ENCODE measurements at regions not wholly inside any gene's neighbourhood (a gene's known extent, or its start where the extent isn't known, plus 50 kb on each side); places are given as distances from the start of the nearest gene placed in this dataset.

DNA sequence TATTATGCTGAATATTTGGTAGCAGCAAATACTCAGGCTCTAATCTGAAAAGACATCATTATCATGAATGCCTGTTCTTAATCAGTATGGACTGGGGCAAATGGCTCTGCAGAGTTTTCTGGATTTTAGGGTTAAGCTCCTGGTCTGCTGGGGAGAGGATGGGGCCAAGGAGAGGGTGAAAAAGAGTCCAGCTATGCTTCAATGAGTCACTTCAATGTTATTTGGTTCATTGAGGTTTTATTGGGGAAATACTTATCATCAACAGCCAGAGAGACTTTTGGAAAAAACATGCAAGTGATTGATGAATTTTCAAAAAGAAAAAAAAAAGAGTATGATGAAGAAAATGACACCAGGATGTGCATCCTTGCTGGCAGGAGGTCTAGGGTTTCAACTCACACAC lies 278.3 kb downstream of the UQCRFS1 start:
- ChIA-PET CTCF (interaction anchor here (1.1 kb wide), 1 partner anchor 21 kb away, joined by 3 read pairs; no protein-coding TSS in a partner anchor), POLR2A (no interaction called here)
- H3K27ac ChIP-seq, result no peak overlapping the region
- H3K4me1 ChIP-seq, result no peaks in the 10 kb centered on the region
- TF ChIP-seq RFX5 (IDR thresholded peaks at IDR 0.05), result no peak
- TF ChIP-seq EHF (CRISPR knock-in tag; IDR thresholded peaks at IDR 0.05), result no peak
- TF ChIP-seq NR3C1 (IDR thresholded peaks at IDR 0.05), result no peak
- TF ChIP-seq, protein P1, sequence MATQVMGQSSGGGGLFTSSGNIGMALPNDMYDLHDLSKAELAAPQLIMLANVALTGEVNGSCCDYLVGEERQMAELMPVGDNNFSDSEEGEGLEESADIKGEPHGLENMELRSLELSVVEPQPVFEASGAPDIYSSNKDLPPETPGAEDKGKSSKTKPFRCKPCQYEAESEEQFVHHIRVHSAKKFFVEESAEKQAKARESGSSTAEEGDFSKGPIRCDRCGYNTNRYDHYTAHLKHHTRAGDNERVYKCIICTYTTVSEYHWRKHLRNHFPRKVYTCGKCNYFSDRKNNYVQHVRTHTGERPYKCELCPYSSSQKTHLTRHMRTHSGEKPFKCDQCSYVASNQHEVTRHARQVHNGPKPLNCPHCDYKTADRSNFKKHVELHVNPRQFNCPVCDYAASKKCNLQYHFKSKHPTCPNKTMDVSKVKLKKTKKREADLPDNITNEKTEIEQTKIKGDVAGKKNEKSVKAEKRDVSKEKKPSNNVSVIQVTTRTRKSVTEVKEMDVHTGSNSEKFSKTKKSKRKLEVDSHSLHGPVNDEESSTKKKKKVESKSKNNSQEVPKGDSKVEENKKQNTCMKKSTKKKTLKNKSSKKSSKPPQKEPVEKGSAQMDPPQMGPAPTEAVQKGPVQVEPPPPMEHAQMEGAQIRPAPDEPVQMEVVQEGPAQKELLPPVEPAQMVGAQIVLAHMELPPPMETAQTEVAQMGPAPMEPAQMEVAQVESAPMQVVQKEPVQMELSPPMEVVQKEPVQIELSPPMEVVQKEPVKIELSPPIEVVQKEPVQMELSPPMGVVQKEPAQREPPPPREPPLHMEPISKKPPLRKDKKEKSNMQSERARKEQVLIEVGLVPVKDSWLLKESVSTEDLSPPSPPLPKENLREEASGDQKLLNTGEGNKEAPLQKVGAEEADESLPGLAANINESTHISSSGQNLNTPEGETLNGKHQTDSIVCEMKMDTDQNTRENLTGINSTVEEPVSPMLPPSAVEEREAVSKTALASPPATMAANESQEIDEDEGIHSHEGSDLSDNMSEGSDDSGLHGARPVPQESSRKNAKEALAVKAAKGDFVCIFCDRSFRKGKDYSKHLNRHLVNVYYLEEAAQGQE (IDR thresholded peaks at IDR 0.05), result no peak
- no peak for TF ChIP-seq RAD21 (conservative IDR thresholded peaks at IDR 0.05 in 1 of 2, IDR thresholded peaks at IDR 0.05 in 1 of 2)
- TF ChIP-seq, protein P2, sequence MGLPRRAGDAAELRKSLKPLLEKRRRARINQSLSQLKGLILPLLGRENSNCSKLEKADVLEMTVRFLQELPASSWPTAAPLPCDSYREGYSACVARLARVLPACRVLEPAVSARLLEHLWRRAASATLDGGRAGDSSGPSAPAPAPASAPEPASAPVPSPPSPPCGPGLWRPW (IDR thresholded peaks at IDR 0.05), result no peak
- no peak for TF ChIP-seq ZC3H11A (IDR thresholded peaks at IDR 0.05)
- TF ChIP-seq NFE2L2 (conservative IDR thresholded peaks at IDR 0.05; ENCODE audit: low read length), result no peak
- FAIRE-seq, result no peak
- 0 out of 3 replicates have a peak, but pooled peaks cover 2% of the 10 kb centered on the region for H3K9me3 ChIP-seq
- DNase-seq (ENCODE audit: low read depth in 1 of 2, low spot score in 1 of 2), result no peak
- no peak overlapping the region for H3K4me2 ChIP-seq
- no peak overlapping the region for H3K4me3 ChIP-seq
- ATAC-seq, result no peak

DNA sequence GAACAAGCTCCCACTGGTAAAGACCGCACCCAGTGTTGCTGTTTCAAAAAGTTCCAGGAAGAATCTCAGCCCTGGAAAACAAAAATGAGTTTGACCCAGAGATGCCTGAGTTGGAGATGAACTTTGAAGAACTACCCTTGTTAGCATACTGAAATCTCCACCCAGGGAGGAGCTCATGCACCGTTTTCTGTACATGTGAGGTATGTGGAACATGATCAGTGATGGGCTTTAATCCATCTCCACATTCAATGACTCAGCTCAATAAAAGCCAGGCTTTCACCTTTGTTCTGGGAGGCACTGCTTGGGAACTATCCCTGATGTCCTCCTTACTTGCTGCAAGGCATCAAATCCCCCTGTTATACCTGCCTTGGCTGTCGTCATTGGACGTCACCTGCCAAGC lies 279.9 kb downstream of the UQCRFS1 start:
- H3K4me1 ChIP-seq, result no peaks in the 10 kb centered on the region
- ATAC-seq (no peak), FAIRE-seq (no peak), DNase-seq (ENCODE audit: low read depth in 1 of 2, low spot score in 1 of 2) (no peak)
- H3K4me2 ChIP-seq, result no peak overlapping the region
- WGBS (ENCODE audit: missing lambda C conversion rate), result 7% methylated on average over 4 of the region's 4 CpGs
- ChIA-PET POLR2A (no interaction called here), CTCF (interaction anchor here (1.1 to 1.5 kb wide), 3 partner anchors 10 to 75 kb away, joined by 3 to 4 read pairs (median 4); no protein-coding TSS in a partner anchor)
- TF ChIP-seq HEYL (CRISPR knock-in tag; IDR thresholded peaks at IDR 0.05) (no peak), MYC (IDR thresholded peaks at IDR 0.05; ENCODE audit: borderline replicate concordance, low read length) (no peak), SMC3 (IDR thresholded peaks at IDR 0.05) (no peak), TFCP2L1 (CRISPR knock-in tag; IDR thresholded peaks at IDR 0.05) (no peak)
- TF ChIP-seq, protein P3, sequence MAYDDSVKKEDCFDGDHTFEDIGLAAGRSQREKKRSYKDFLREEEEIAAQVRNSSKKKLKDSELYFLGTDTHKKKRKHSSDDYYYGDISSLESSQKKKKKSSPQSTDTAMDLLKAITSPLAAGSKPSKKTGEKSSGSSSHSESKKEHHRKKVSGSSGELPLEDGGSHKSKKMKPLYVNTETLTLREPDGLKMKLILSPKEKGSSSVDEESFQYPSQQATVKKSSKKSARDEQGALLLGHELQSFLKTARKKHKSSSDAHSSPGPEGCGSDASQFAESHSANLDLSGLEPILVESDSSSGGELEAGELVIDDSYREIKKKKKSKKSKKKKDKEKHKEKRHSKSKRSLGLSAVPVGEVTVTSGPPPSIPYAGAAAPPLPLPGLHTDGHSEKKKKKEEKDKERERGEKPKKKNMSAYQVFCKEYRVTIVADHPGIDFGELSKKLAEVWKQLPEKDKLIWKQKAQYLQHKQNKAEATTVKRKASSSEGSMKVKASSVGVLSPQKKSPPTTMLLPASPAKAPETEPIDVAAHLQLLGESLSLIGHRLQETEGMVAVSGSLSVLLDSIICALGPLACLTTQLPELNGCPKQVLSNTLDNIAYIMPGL (CRISPR knock-in tag; IDR thresholded peaks at IDR 0.05; ENCODE audit: borderline replicate concordance), result no peak
- TF ChIP-seq, protein P4, sequence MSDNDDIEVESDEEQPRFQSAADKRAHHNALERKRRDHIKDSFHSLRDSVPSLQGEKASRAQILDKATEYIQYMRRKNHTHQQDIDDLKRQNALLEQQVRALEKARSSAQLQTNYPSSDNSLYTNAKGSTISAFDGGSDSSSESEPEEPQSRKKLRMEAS (IDR thresholded peaks at IDR 0.05), result no peak
- TF ChIP-seq, protein P5, sequence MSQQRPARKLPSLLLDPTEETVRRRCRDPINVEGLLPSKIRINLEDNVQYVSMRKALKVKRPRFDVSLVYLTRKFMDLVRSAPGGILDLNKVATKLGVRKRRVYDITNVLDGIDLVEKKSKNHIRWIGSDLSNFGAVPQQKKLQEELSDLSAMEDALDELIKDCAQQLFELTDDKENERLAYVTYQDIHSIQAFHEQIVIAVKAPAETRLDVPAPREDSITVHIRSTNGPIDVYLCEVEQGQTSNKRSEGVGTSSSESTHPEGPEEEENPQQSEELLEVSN (IDR thresholded peaks at IDR 0.05; ENCODE audit: borderline replicate concordance, low read depth), result no peak
- TF ChIP-seq, protein P2 (IDR thresholded peaks at IDR 0.05), result no peak
- TF ChIP-seq, protein P6, sequence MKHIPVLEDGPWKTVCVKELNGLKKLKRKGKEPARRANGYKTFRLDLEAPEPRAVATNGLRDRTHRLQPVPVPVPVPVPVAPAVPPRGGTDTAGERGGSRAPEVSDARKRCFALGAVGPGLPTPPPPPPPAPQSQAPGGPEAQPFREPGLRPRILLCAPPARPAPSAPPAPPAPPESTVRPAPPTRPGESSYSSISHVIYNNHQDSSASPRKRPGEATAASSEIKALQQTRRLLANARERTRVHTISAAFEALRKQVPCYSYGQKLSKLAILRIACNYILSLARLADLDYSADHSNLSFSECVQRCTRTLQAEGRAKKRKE (CRISPR knock-in tag; IDR thresholded peaks at IDR 0.05; ENCODE audit: low read depth), result no peak
- TF ChIP-seq, protein P7, sequence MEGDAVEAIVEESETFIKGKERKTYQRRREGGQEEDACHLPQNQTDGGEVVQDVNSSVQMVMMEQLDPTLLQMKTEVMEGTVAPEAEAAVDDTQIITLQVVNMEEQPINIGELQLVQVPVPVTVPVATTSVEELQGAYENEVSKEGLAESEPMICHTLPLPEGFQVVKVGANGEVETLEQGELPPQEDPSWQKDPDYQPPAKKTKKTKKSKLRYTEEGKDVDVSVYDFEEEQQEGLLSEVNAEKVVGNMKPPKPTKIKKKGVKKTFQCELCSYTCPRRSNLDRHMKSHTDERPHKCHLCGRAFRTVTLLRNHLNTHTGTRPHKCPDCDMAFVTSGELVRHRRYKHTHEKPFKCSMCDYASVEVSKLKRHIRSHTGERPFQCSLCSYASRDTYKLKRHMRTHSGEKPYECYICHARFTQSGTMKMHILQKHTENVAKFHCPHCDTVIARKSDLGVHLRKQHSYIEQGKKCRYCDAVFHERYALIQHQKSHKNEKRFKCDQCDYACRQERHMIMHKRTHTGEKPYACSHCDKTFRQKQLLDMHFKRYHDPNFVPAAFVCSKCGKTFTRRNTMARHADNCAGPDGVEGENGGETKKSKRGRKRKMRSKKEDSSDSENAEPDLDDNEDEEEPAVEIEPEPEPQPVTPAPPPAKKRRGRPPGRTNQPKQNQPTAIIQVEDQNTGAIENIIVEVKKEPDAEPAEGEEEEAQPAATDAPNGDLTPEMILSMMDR (IDR thresholded peaks at IDR 0.05), result no peak
- H3K4me3 ChIP-seq, result no peak overlapping the region
- H3K27ac ChIP-seq, result no peak overlapping the region
- H3K9me3 ChIP-seq, result 0 out of 3 replicates have a peak, but pooled peaks cover 2% of the 10 kb centered on the region

Measured in A549 (cell line).